ENCODE measurements at regions not wholly inside any gene's neighbourhood (a gene's known extent, or its start where the extent isn't known, plus 50 kb on each side); places are given as distances from the start of the nearest gene placed in this dataset.

- TF ChIP-seq GABPA (IDR thresholded peaks at IDR 0.05; ENCODE audit: low read depth) = no peak
- no peak overlapping the region for H3K4me3 ChIP-seq (replicated peaks; ENCODE audit: insufficient read depth, low read length)
- H3K27me3 ChIP-seq (ENCODE audit: insufficient read depth, poor library complexity, severe bottlenecking) = no peaks in the 10 kb centered on the region
- no peak overlapping the region for H3K27ac ChIP-seq (replicated peaks)
- DNase-seq (ENCODE audit: low read depth in 1 of 2, low spot score in 1 of 2) = no peak
Observed at GRCh38 chr10:3264161-3264761, 91.7 kb upstream of the PITRM1 start.

GRCh38 chr10:3263747-3264146, 91.2 kb upstream of the PITRM1 start:
- Histone ChIP-seq H3K4me3 (replicated peaks; ENCODE audit: insufficient read depth, low read length) (no peak overlapping the region), H3K27me3 (ENCODE audit: insufficient read depth, poor library complexity, severe bottlenecking) (no peaks in the 10 kb centered on the region), H3K27ac (replicated peaks) (no peak overlapping the region)
- TF ChIP-seq POLR2AphosphoS5 (IDR thresholded peaks at IDR 0.05; ENCODE audit: low read depth) (no peak), CTCF (IDR thresholded peaks at IDR 0.05; ENCODE audit: insufficient read depth, low read length) (no peak), GABPA (IDR thresholded peaks at IDR 0.05; ENCODE audit: low read depth) (no peak), REST (IDR thresholded peaks at IDR 0.05; ENCODE audit: insufficient replicate concordance, low read depth) (no peak), SPI1 (IDR thresholded peaks at IDR 0.05; ENCODE audit: borderline replicate concordance, low read depth) (no peak)
- no peak for DNase-seq (ENCODE audit: low read depth in 1 of 2, low spot score in 1 of 2)

GRCh38 chr10:3263082-3263481, 90.5 kb upstream of the PITRM1 start:
- H3K27me3 ChIP-seq (ENCODE audit: insufficient read depth, poor library complexity, severe bottlenecking) = no peaks in the 10 kb centered on the region
- H3K27ac ChIP-seq (replicated peaks) = no peak overlapping the region
- H3K4me3 ChIP-seq (replicated peaks; ENCODE audit: insufficient read depth, low read length) = no peak overlapping the region
- DNase-seq (ENCODE audit: low read depth in 1 of 2, low spot score in 1 of 2) = no peak
- TF ChIP-seq POLR2AphosphoS5 (IDR thresholded peaks at IDR 0.05; ENCODE audit: low read depth) (no peak), GABPA (IDR thresholded peaks at IDR 0.05; ENCODE audit: low read depth) (no peak)

- H3K27ac ChIP-seq (replicated peaks) = no peak overlapping the region
Observed at GRCh38 chr10:3261921-3262320, 89.3 kb upstream of the PITRM1 start.

More at GRCh38 chr10:3261921-3262320, 89.3 kb upstream of the PITRM1 start:
- TF ChIP-seq GABPA (IDR thresholded peaks at IDR 0.05; ENCODE audit: low read depth) (no peak), CTCF (IDR thresholded peaks at IDR 0.05; ENCODE audit: insufficient read depth, low read length) (no peak), POLR2AphosphoS5 (IDR thresholded peaks at IDR 0.05; ENCODE audit: low read depth) (no peak), SPI1 (IDR thresholded peaks at IDR 0.05; ENCODE audit: borderline replicate concordance, low read depth) (no peak), REST (IDR thresholded peaks at IDR 0.05; ENCODE audit: insufficient replicate concordance, low read depth) (no peak)
- Histone ChIP-seq H3K27me3 (ENCODE audit: insufficient read depth, poor library complexity, severe bottlenecking) (no peaks in the 10 kb centered on the region), H3K4me3 (replicated peaks; ENCODE audit: insufficient read depth, low read length) (no peak overlapping the region)
- no peak for DNase-seq (ENCODE audit: low read depth in 1 of 2, low spot score in 1 of 2)
